ENCODE measurements at regions not wholly inside any gene's neighbourhood (a gene's known extent, or its start where the extent isn't known, plus 50 kb on each side); places are given as distances from the start of the nearest gene placed in this dataset.
A peak's percentile ranks its signal among the peaks of the same experiment; 100 is the strongest.

GRCh38 chr10:21402606-21403083, 122.8 kb downstream of the SKIDA1 start:
- FAIRE-seq = no peak
- 48 to 68% (median 58%) methylated on average over 4 of the region's 4 CpGs for WGBS, 3 donors
- H3K27me3 ChIP-seq (ENCODE audit: control insufficient read depth in 3 of 3, insufficient read depth in 3 of 3, low read length in 3 of 3) = no peaks in the 10 kb centered on the region
- no peaks in the 10 kb centered on the region for H3K4me1 ChIP-seq (ENCODE audit: control insufficient read depth in 3 of 3, insufficient read depth in 2 of 3, low read depth in 1 of 3, low read length in 2 of 3)
- no peaks in the 10 kb centered on the region for H3K36me3 ChIP-seq (ENCODE audit: control insufficient read depth in 3 of 3, insufficient read depth in 2 of 3, low read depth in 1 of 3, low read length in 3 of 3)
- H3K9me3 ChIP-seq (ENCODE audit: control insufficient read depth in 2 of 2, insufficient read depth in 1 of 2, low read depth in 1 of 2, low read length in 1 of 2) = peaks cover 0 to 7% of the 10 kb centered on the region in 2 donors
- H3K27ac ChIP-seq (ENCODE audit: low read depth in 1 of 3, low read length in 2 of 3) = no peak overlapping the region
- H3K4me3 ChIP-seq (ENCODE audit: low read depth in 1 of 3, low read length in 3 of 3) = no peak overlapping the region
- DNase-seq = no peak

- Histone ChIP-seq H3K4me1 (ENCODE audit: control insufficient read depth in 3 of 3, insufficient read depth in 2 of 3, low read depth in 1 of 3, low read length in 2 of 3) (no peaks in the 10 kb centered on the region), H3K4me3 (ENCODE audit: low read depth in 1 of 3, low read length in 3 of 3) (no peak overlapping the region), H3K36me3 (ENCODE audit: control insufficient read depth in 3 of 3, insufficient read depth in 2 of 3, low read depth in 1 of 3, low read length in 3 of 3) (no peaks in the 10 kb centered on the region), H3K27ac (ENCODE audit: low read depth in 1 of 3, low read length in 2 of 3) (no peak overlapping the region), H3K9me3 (ENCODE audit: control insufficient read depth in 2 of 2, insufficient read depth in 1 of 2, low read depth in 1 of 2, low read length in 1 of 2) (peaks cover 0 to 7% of the 10 kb centered on the region in 2 donors), H3K27me3 (ENCODE audit: control insufficient read depth in 3 of 3, insufficient read depth in 3 of 3, low read length in 3 of 3) (no peaks in the 10 kb centered on the region)
- DNase-seq (no peak), FAIRE-seq (no peak)
- WGBS, 3 donors = 81 to 93% (median 83%) methylated on average over 2 of the region's 2 CpGs
Observed at GRCh38 chr10:21401196-21401595, 124.3 kb downstream of the SKIDA1 start.

DNA sequence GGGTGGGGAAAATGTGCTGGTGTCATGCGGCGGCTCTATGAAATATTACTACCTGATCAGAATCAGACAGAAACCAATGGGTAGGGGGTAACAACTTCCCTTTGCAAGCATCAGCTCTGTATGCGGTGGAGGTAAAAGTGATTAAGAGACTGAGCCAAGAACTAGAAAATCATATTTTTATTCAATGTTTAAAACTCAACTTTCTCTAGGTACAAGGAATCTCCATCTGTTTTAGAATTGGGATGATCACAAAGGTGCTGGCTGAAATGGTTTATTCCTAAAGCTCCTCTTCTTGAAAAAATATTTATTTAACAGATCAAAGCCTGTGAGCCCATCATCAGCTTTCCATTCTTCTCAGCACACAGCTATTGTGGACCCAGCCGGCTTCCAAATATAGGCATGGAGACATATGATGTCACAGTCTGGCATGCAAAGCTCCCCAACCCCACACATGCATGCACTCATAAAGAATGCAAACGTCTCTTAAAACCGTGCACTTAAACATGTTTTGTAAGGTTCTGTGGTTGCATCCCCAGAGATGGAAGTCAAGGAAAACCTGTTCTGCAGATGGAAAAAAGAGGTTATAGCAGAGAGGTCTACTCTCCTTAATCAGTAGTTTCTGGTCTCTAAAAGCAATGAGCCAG, 126.0 kb downstream of the SKIDA1 start:
- no peak overlapping the region for H3K27ac ChIP-seq (ENCODE audit: low read depth in 1 of 3, low read length in 2 of 3)
- H3K4me3 ChIP-seq (ENCODE audit: low read depth in 1 of 3, low read length in 3 of 3) = no peak overlapping the region
- FAIRE-seq (no peak), DNase-seq (peak in 1 of 2 donors; percentile 13)
- H3K9me3 ChIP-seq (ENCODE audit: control insufficient read depth in 2 of 2, insufficient read depth in 1 of 2, low read depth in 1 of 2, low read length in 1 of 2) = peaks cover 0 to 7% of the 10 kb centered on the region in 2 donors
- H3K4me1 ChIP-seq (ENCODE audit: control insufficient read depth in 3 of 3, insufficient read depth in 2 of 3, low read depth in 1 of 3, low read length in 2 of 3) = no peaks in the 10 kb centered on the region
- 51 to 55% (median 53%) methylated on average over 6 of the region's 6 CpGs for WGBS, 3 donors
- no peaks in the 10 kb centered on the region for H3K27me3 ChIP-seq (ENCODE audit: control insufficient read depth in 3 of 3, insufficient read depth in 3 of 3, low read length in 3 of 3)
- H3K36me3 ChIP-seq (ENCODE audit: control insufficient read depth in 3 of 3, insufficient read depth in 2 of 3, low read depth in 1 of 3, low read length in 3 of 3) = no peaks in the 10 kb centered on the region

- H3K36me3 ChIP-seq (ENCODE audit: control insufficient read depth in 3 of 3, insufficient read depth in 2 of 3, low read depth in 1 of 3, low read length in 3 of 3) = no peaks in the 10 kb centered on the region
- no peak overlapping the region for H3K4me3 ChIP-seq (ENCODE audit: low read depth in 1 of 3, low read length in 3 of 3)
- H3K4me1 ChIP-seq (ENCODE audit: control insufficient read depth in 3 of 3, insufficient read depth in 2 of 3, low read depth in 1 of 3, low read length in 2 of 3) = no peaks in the 10 kb centered on the region
- H3K27me3 ChIP-seq (ENCODE audit: control insufficient read depth in 3 of 3, insufficient read depth in 3 of 3, low read length in 3 of 3) = no peaks in the 10 kb centered on the region
- 47 to 60% (median 48%) methylated on average over 2 of the region's 2 CpGs for WGBS, 3 donors
- no peak overlapping the region for H3K27ac ChIP-seq (ENCODE audit: low read depth in 1 of 3, low read length in 2 of 3)
- DNase-seq = no peak
- H3K9me3 ChIP-seq (ENCODE audit: control insufficient read depth in 2 of 2, insufficient read depth in 1 of 2, low read depth in 1 of 2, low read length in 1 of 2) = peaks cover 0 to 13% of the 10 kb centered on the region in 2 donors
- FAIRE-seq = no peak
Observed at GRCh38 chr10:21398563-21399231, 126.8 kb downstream of the SKIDA1 start.

GRCh38 chr10:21396889-21397288, 128.6 kb downstream of the SKIDA1 start:
- no peak overlapping the region for H3K4me3 ChIP-seq (ENCODE audit: low read depth in 1 of 3, low read length in 3 of 3)
- H3K27ac ChIP-seq (ENCODE audit: low read depth in 1 of 3, low read length in 2 of 3) = no peak overlapping the region
- H3K36me3 ChIP-seq (ENCODE audit: control insufficient read depth in 3 of 3, insufficient read depth in 2 of 3, low read depth in 1 of 3, low read length in 3 of 3) = no peaks in the 10 kb centered on the region
- FAIRE-seq (no peak), DNase-seq (no peak)
- H3K27me3 ChIP-seq (ENCODE audit: control insufficient read depth in 3 of 3, insufficient read depth in 3 of 3, low read length in 3 of 3) = no peaks in the 10 kb centered on the region
- peaks cover 0 to 13% of the 10 kb centered on the region in 2 donors for H3K9me3 ChIP-seq (ENCODE audit: control insufficient read depth in 2 of 2, insufficient read depth in 1 of 2, low read depth in 1 of 2, low read length in 1 of 2)
- WGBS, 3 donors = 50 to 54% (median 50%) methylated on average over 1 of the region's 1 CpG
- H3K4me1 ChIP-seq (ENCODE audit: control insufficient read depth in 3 of 3, insufficient read depth in 2 of 3, low read depth in 1 of 3, low read length in 2 of 3) = no peaks in the 10 kb centered on the region

DNA sequence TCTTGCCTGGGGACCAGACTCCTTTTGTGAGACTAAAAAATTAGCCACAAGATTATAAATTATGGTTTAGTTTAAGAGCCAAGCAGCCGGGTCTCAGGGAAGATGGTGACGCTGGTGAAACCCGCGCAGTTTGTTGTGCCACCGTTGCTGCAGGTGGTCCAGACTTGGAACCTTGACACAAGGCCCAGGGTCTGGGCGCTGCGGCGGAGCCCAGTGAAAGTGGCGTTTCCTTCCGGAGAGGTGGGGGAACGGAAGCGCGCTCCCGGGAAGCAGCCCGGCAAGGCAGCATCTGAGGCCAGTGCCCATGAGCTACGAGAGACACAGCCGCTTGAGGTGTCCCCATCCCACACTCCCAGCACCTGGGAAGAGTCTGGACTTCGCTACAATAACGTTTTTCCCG, 131.6 kb downstream of the SKIDA1 start:
- Histone ChIP-seq H3K4me3 (ENCODE audit: low read depth in 1 of 3, low read length in 3 of 3) (no peak overlapping the region), H3K36me3 (ENCODE audit: control insufficient read depth in 3 of 3, insufficient read depth in 2 of 3, low read depth in 1 of 3, low read length in 3 of 3) (no peaks in the 10 kb centered on the region), H3K9me3 (ENCODE audit: control insufficient read depth in 2 of 2, insufficient read depth in 1 of 2, low read depth in 1 of 2, low read length in 1 of 2) (peaks cover 0 to 13% of the 10 kb centered on the region in 2 donors), H3K4me1 (ENCODE audit: control insufficient read depth in 3 of 3, insufficient read depth in 2 of 3, low read depth in 1 of 3, low read length in 2 of 3) (no peaks in the 10 kb centered on the region), H3K27ac (ENCODE audit: low read depth in 1 of 3, low read length in 2 of 3) (no peak overlapping the region), H3K27me3 (ENCODE audit: control insufficient read depth in 3 of 3, insufficient read depth in 3 of 3, low read length in 3 of 3) (no peaks in the 10 kb centered on the region)
- DNase-seq = no peak
- no peak for FAIRE-seq
- 89 to 94% (median 92%) methylated on average over 20 of the region's 20 CpGs for WGBS, 3 donors

GRCh38 chr10:21388589-21388988, 136.9 kb downstream of the SKIDA1 start:
- no peak overlapping the region for H3K4me3 ChIP-seq (ENCODE audit: low read depth in 1 of 3, low read length in 3 of 3)
- no peaks in the 10 kb centered on the region for H3K36me3 ChIP-seq (ENCODE audit: control insufficient read depth in 3 of 3, insufficient read depth in 2 of 3, low read depth in 1 of 3, low read length in 3 of 3)
- DNase-seq (no peak), FAIRE-seq (no peak)
- WGBS, 3 donors = 85 to 90% (median 89%) methylated on average over 8 of the region's 8 CpGs
- no peaks in the 10 kb centered on the region for H3K4me1 ChIP-seq (ENCODE audit: control insufficient read depth in 3 of 3, insufficient read depth in 2 of 3, low read depth in 1 of 3, low read length in 2 of 3)
- H3K27ac ChIP-seq (ENCODE audit: low read depth in 1 of 3, low read length in 2 of 3) = no peak overlapping the region
- no peaks in the 10 kb centered on the region for H3K9me3 ChIP-seq (ENCODE audit: control insufficient read depth in 2 of 2, insufficient read depth in 1 of 2, low read depth in 1 of 2, low read length in 1 of 2)
- no peaks in the 10 kb centered on the region for H3K27me3 ChIP-seq (ENCODE audit: control insufficient read depth in 3 of 3, insufficient read depth in 3 of 3, low read length in 3 of 3)

- no peak for FAIRE-seq
- Histone ChIP-seq H3K4me1 (ENCODE audit: control insufficient read depth in 3 of 3, insufficient read depth in 2 of 3, low read depth in 1 of 3, low read length in 2 of 3) (no peaks in the 10 kb centered on the region), H3K27me3 (ENCODE audit: control insufficient read depth in 3 of 3, insufficient read depth in 3 of 3, low read length in 3 of 3) (no peaks in the 10 kb centered on the region), H3K9me3 (ENCODE audit: control insufficient read depth in 2 of 2, insufficient read depth in 1 of 2, low read depth in 1 of 2, low read length in 1 of 2) (no peaks in the 10 kb centered on the region), H3K27ac (ENCODE audit: low read depth in 1 of 3, low read length in 2 of 3) (no peak overlapping the region), H3K36me3 (ENCODE audit: control insufficient read depth in 3 of 3, insufficient read depth in 2 of 3, low read depth in 1 of 3, low read length in 3 of 3) (no peaks in the 10 kb centered on the region), H3K4me3 (ENCODE audit: low read depth in 1 of 3, low read length in 3 of 3) (no peak overlapping the region)
- WGBS, 3 donors = 80 to 84% (median 81%) methylated on average over 11 of the region's 11 CpGs
- DNase-seq = no peak
Observed at GRCh38 chr10:21387868-21388267, 137.6 kb downstream of the SKIDA1 start.

Measured in small intestine (tissue), 7 donors.